ENCODE measurements at regions not wholly inside any gene's neighbourhood (a gene's known extent, or its start where the extent isn't known, plus 50 kb on each side); places are given as distances from the start of the nearest gene placed in this dataset.

DNA sequence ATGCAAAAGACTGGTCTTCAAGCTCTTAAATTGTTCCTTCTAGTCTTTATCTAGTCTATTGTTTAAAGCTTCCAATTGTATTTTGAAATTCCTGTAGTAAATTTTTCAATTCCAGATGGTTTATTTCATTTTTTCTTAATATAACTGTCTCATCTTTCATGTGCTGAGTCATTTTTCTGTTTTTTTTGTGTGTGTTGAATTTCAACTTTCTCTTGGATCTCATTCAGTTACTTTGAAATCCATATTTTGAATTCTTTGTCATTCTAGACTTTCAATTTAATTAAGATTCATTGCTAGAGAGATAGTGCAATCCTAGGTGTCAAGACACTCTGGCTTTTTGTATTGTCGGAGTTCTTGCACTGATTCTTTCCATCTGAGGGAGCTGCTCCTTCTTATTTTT, 128.0 kb upstream of the PRKG2 start:
- ChIA-PET CTCF (no interaction called here), POLR2A (no interaction called here)
- Histone ChIP-seq H3K4me3 (replicated peaks in 1 of 3; ENCODE audit: insufficient read depth in 1 of 3, low read depth in 1 of 3, low read length in 3 of 3) (no peak overlapping the region), H3K9me1 (replicated peaks; ENCODE audit: control insufficient read depth, extremely low read depth, insufficient read depth, low read length) (no peaks in the 10 kb centered on the region), H3K4me2 (ENCODE audit: insufficient read depth, low read length) (no peak overlapping the region), H3K9me3 (replicated peaks; ENCODE audit: control insufficient read depth, insufficient read depth, low read length) (no peaks in the 10 kb centered on the region), H3K4me1 (ENCODE audit: control insufficient read depth, extremely low read depth, insufficient read depth, low read length) (no peaks in the 10 kb centered on the region), H3K36me3 (ENCODE audit: control insufficient read depth in 2 of 2, extremely low read depth in 1 of 2, insufficient read depth in 2 of 2, low read length in 2 of 2) (no peaks in the 10 kb centered on the region), H3K79me2 (ENCODE audit: control insufficient read depth, insufficient read depth, low read length) (no peaks in the 10 kb centered on the region), H4K20me1 (replicated peaks; ENCODE audit: control insufficient read depth, extremely low read depth, insufficient read depth, low read length) (no peaks in the 10 kb centered on the region), H2AFZ (ENCODE audit: low read depth, low read length) (no peak overlapping the region), H3K27me3 (ENCODE audit: control insufficient read depth in 2 of 2, insufficient read depth in 2 of 2, low read length in 2 of 2) (no peaks in the 10 kb centered on the region), H3K9ac (replicated peaks; ENCODE audit: extremely low read depth, insufficient read depth, low read length) (no peak overlapping the region), H3K27ac (ENCODE audit: insufficient read depth, low read depth, low read length) (no peak overlapping the region)
- intact Hi-C loops (cut with micrococcal nuclease): no loop called here
- dilution Hi-C loops (cut with MboI; ENCODE audit: extremely low pct_ligation_motif_present, low sequenced_read_pairs): no loop called here
- no peak for TF ChIP-seq MAX (IDR thresholded peaks at IDR 0.05; ENCODE audit: insufficient read depth, insufficient read length)
- TF ChIP-seq POLR2A (IDR thresholded peaks at IDR 0.05; ENCODE audit: low read depth, low read length): no peak
- TF ChIP-seq FOS (IDR thresholded peaks at IDR 0.05; ENCODE audit: borderline replicate concordance, insufficient read depth, low read length): no peak
- TF ChIP-seq, protein P1, sequence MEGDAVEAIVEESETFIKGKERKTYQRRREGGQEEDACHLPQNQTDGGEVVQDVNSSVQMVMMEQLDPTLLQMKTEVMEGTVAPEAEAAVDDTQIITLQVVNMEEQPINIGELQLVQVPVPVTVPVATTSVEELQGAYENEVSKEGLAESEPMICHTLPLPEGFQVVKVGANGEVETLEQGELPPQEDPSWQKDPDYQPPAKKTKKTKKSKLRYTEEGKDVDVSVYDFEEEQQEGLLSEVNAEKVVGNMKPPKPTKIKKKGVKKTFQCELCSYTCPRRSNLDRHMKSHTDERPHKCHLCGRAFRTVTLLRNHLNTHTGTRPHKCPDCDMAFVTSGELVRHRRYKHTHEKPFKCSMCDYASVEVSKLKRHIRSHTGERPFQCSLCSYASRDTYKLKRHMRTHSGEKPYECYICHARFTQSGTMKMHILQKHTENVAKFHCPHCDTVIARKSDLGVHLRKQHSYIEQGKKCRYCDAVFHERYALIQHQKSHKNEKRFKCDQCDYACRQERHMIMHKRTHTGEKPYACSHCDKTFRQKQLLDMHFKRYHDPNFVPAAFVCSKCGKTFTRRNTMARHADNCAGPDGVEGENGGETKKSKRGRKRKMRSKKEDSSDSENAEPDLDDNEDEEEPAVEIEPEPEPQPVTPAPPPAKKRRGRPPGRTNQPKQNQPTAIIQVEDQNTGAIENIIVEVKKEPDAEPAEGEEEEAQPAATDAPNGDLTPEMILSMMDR (IDR thresholded peaks at IDR 0.05; ENCODE audit: extremely low read depth in 1 of 2, insufficient read depth in 1 of 2, low read depth in 1 of 2, low read length in 2 of 2): no peak
- no peak for TF ChIP-seq GATA2 (IDR thresholded peaks at IDR 0.05; ENCODE audit: insufficient read depth, insufficient read length, low read depth, low read length)
- no peak for TF ChIP-seq POLR2AphosphoS5 (IDR thresholded peaks at IDR 0.05; ENCODE audit: insufficient read depth, low read depth, low read length)
- no peak for TF ChIP-seq EZH2 (IDR thresholded peaks at IDR 0.05; ENCODE audit: borderline replicate concordance, low read depth, low read length, severe bottlenecking)
- TF ChIP-seq JUN (IDR thresholded peaks at IDR 0.05; ENCODE audit: borderline replicate concordance, insufficient read depth, insufficient read length, low read depth): no peak
- no peak for TF ChIP-seq MYC (IDR thresholded peaks at IDR 0.05; ENCODE audit: low read depth, low read length)
- FAIRE-seq: no peak
- no TSS peak for BruUV-seq (replicated peaks)
- DNase-seq (ENCODE audit: low read depth, low spot score): no peak
